ENCODE measurements at regions not wholly inside any gene's neighbourhood (a gene's known extent, or its start where the extent isn't known, plus 50 kb on each side); places are given as distances from the start of the nearest gene placed in this dataset.

DNA sequence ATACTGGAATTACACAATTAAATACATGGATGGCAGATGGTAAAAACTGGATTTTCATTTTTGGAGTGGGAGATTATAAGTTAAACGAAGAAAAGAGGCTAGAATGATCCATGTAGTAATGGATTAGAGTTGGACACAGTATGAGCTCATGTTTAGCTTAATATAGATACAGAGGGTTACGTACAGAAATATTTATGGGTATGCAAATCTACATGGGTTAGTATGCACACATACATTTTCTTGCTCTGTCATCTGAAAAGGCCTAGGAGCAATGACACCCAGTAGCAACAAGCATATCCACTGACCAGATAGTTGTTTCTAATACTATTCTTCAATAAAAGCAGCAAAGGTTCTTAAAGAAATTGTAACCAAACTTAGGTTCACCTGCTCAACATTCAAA is 366.4 kb downstream of the SEMA3D start:
- 42 to 48% (median 45%) methylated on average over 2 of the region's 2 CpGs for WGBS, 4 donors
- Histone ChIP-seq H3K27me3 (no peaks in the 10 kb centered on the region), H3K27ac (no peak overlapping the region), H3K4me3 (no peak overlapping the region), H3K9me3 (replicated peaks in 1 of 3) (no peaks in the 10 kb centered on the region), H3K36me3 (replicated peaks in 1 of 2) (no peaks in the 10 kb centered on the region), H3K4me1 (replicated peaks in 1 of 2) (no peaks in the 10 kb centered on the region)
- TF ChIP-seq, protein P1, sequence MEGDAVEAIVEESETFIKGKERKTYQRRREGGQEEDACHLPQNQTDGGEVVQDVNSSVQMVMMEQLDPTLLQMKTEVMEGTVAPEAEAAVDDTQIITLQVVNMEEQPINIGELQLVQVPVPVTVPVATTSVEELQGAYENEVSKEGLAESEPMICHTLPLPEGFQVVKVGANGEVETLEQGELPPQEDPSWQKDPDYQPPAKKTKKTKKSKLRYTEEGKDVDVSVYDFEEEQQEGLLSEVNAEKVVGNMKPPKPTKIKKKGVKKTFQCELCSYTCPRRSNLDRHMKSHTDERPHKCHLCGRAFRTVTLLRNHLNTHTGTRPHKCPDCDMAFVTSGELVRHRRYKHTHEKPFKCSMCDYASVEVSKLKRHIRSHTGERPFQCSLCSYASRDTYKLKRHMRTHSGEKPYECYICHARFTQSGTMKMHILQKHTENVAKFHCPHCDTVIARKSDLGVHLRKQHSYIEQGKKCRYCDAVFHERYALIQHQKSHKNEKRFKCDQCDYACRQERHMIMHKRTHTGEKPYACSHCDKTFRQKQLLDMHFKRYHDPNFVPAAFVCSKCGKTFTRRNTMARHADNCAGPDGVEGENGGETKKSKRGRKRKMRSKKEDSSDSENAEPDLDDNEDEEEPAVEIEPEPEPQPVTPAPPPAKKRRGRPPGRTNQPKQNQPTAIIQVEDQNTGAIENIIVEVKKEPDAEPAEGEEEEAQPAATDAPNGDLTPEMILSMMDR (IDR thresholded peaks at IDR 0.05), result no peak
- TF ChIP-seq POLR2A (IDR thresholded peaks at IDR 0.05), result no peak
- intact Hi-C loops (cut with DNase I), result no loop called here
- DNase-seq, result no peak

DNA sequence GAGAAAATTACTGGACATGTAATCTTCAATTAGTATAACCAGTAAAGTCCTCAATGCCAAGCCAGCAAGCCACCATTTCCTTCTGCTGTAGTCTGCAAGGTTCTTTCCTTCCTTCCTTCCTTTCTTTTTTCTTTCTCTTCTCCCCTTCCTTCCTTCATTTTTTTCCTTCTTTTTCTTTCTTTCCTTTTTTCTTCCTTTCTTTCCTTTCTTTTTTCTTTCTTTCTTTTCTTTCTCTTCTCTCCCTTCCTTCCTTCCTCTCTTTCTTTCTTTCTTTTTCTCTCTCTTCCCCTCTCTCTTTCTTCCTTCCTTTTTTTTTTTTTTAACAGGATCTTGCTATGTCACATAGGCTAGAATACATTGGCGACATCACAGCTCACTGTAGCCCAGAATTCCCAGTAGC is 369.8 kb downstream of the SEMA3D start:
- no peak for TF ChIP-seq POLR2A (IDR thresholded peaks at IDR 0.05)
- TF ChIP-seq, protein P1 (IDR thresholded peaks at IDR 0.05), result no peak
- no peak for DNase-seq
- no peaks in the 10 kb centered on the region for H3K27me3 ChIP-seq
- no peaks in the 10 kb centered on the region for H3K36me3 ChIP-seq (replicated peaks in 1 of 2)
- WGBS, 4 donors, result 78 to 93% (median 84%) methylated on average over 1 of the region's 1 CpG
- H3K27ac ChIP-seq, result no peak overlapping the region
- no peak overlapping the region for H3K4me3 ChIP-seq
- H3K9me3 ChIP-seq (replicated peaks in 1 of 3), result no peaks in the 10 kb centered on the region
- intact Hi-C loops (cut with DNase I), result no loop called here
- no peaks in the 10 kb centered on the region for H3K4me1 ChIP-seq (replicated peaks in 1 of 2)

DNA sequence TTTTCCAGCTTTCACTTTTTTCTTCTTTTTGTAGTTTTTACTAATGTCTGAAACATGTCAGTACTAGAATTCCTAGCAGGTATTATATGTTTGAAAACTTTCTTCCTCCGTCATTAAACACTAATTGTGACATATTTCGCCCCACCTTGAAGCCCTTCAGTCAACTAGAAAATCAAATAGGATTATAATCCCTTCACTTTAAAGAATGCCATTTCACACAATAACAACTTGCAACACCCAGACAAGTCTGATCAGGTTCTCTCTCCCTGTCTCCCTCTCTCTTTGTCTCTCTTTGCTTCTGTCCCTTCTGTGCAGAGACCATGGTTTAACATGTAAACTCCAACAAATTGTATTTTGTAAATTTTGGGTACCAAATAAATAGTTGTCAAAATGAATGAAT is 373.5 kb downstream of the SEMA3D start:
- H3K9me3 ChIP-seq (replicated peaks in 1 of 3), result no peaks in the 10 kb centered on the region
- 84 to 94% (median 87%) methylated on average over 2 of the region's 2 CpGs for WGBS, 4 donors
- no peaks in the 10 kb centered on the region for H3K36me3 ChIP-seq (replicated peaks in 1 of 2)
- no peaks in the 10 kb centered on the region for H3K27me3 ChIP-seq
- no peak for DNase-seq
- no peaks in the 10 kb centered on the region for H3K4me1 ChIP-seq (replicated peaks in 1 of 2)
- intact Hi-C loops (cut with DNase I), result no loop called here
- TF ChIP-seq, protein P1 (IDR thresholded peaks at IDR 0.05), result no peak
- no peak for TF ChIP-seq POLR2A (IDR thresholded peaks at IDR 0.05)
- H3K27ac ChIP-seq, result no peak overlapping the region
- H3K4me3 ChIP-seq, result no peak overlapping the region

DNA sequence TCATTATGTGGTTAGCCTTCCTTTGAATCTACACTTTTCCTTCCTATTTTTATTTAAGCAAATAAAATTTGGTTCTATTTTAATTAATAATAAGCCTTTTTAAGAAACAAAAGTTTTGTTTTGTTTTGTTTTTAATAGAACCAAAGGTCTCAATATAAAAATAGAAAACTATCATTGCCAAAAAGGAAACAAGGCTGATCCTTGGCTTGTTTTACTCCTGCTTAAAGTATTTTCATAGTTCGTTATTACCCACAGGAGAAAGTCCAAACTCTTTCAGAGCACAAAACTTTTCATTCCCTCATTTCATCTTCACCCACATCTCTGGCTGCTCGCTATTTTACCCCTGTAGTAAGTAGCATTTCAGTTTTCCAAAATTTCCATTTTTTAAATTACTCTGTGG is 374.8 kb downstream of the SEMA3D start:
- no peak for TF ChIP-seq POLR2A (IDR thresholded peaks at IDR 0.05)
- TF ChIP-seq, protein P1 (IDR thresholded peaks at IDR 0.05), result no peak
- intact Hi-C loops (cut with DNase I), result no loop called here
- 44 to 58% (median 52%) methylated on average over 2 of the region's 2 CpGs for WGBS, 4 donors
- H3K4me3 ChIP-seq, result no peak overlapping the region
- no peaks in the 10 kb centered on the region for H3K9me3 ChIP-seq (replicated peaks in 1 of 3)
- DNase-seq, result no peak
- no peak overlapping the region for H3K27ac ChIP-seq
- H3K36me3 ChIP-seq (replicated peaks in 1 of 2), result no peaks in the 10 kb centered on the region
- no peaks in the 10 kb centered on the region for H3K4me1 ChIP-seq (replicated peaks in 1 of 2)
- H3K27me3 ChIP-seq, result no peaks in the 10 kb centered on the region
